Thoracic aorta (tissue), 2 donors: ENCODE measurements at regions not wholly inside any gene's neighbourhood (a gene's known extent, or its start where the extent isn't known, plus 50 kb on each side); places are given as distances from the start of the nearest gene placed in this dataset.

Source experiments
- ATAC-seq: fragments of 150-250 bp; one replicate; pipeline ENCODE4 v1.8.0; 2017; ENCODE audit warnings: low read depth; ENCODE audit not compliant: insufficient number of reproducible peaks, low FRiP score
- DNase-seq: peaks from one replicate; pipeline ENCODE4 v3.0.0-alpha.2; 2020; ENCODE audit warnings: low spot score
- H3K27ac ChIP-seq, 2 donors: fragments of 200-600 bp; sonication (generic); 1 replicate in 1 of 2; 2 replicates in 1 of 2; pipeline ENCODE4 v1.5.1; 2016; ENCODE audit warnings: mild to moderate bottlenecking in 2 of 2, moderate library complexity in 2 of 2
- H3K27me3 ChIP-seq: fragments of 200-600 bp; sonication (generic); replicated peaks from 2 replicates; pipeline ENCODE4 v1.6.0; 2016; ENCODE audit warnings: mild to moderate bottlenecking; ENCODE audit not compliant: insufficient read depth
- H3K36me3 ChIP-seq: fragments of 200-600 bp; sonication (generic); one replicate; pipeline ENCODE4 v1.5.1; 2016
- H3K4me1 ChIP-seq, 2 donors: fragments of 200-600 bp; sonication (generic); 1 replicate in 1 of 2; 2 replicates in 1 of 2; pipeline versions ENCODE4 v1.5.1 to v1.6.0; 2016; ENCODE audit warnings: low read depth in 2 of 2, mild to moderate bottlenecking in 1 of 2; ENCODE audit not compliant: control insufficient read depth in 1 of 2
- H3K4me3 ChIP-seq: fragments of 200-600 bp; sonication (generic); 2 replicates; pipeline ENCODE4 v1.5.1; 2016; ENCODE audit warnings: mild to moderate bottlenecking
- H3K9me3 ChIP-seq: fragments of 200-600 bp; sonication (generic); 2 replicates; pipeline ENCODE4 v1.5.1; 2016
- CTCF ChIP-seq: fragments of 200-600 bp; sonication (generic); IDR thresholded peaks from one replicate; pipeline ENCODE4 v1.5.1; 2019; ENCODE audit warnings: antibody characterized with exemption

- ATAC-seq: no peak
- TF ChIP-seq CTCF: no peak
- H3K4me1 ChIP-seq: peaks cover 0 to 5% of the 10 kb centered on the region in 2 donors
- no peak overlapping the region for H3K27ac ChIP-seq
- H3K36me3 ChIP-seq: no peaks in the 10 kb centered on the region
- no peaks in the 10 kb centered on the region for H3K9me3 ChIP-seq
- H3K27me3 ChIP-seq: no peaks in the 10 kb centered on the region
- no peak overlapping the region for H3K4me3 ChIP-seq
- DNase-seq: no peak
Measured at GRCh38 chr13:33999811-34000605, 182.1 kb downstream of the RFC3 start.

- H3K27ac ChIP-seq: no peak overlapping the region
- H3K36me3 ChIP-seq: no peaks in the 10 kb centered on the region
- no peaks in the 10 kb centered on the region for H3K9me3 ChIP-seq
- peaks cover 0 to 5% of the 10 kb centered on the region in 2 donors for H3K4me1 ChIP-seq
- no peak for DNase-seq
- no peak for TF ChIP-seq CTCF
- no peak overlapping the region for H3K4me3 ChIP-seq
- ATAC-seq: no peak
- no peaks in the 10 kb centered on the region for H3K27me3 ChIP-seq
Measured at GRCh38 chr13:34000955-34001354, 183.0 kb downstream of the RFC3 start.

- no peaks in the 10 kb centered on the region for H3K9me3 ChIP-seq
- H3K36me3 ChIP-seq: no peaks in the 10 kb centered on the region
- ATAC-seq (no peak), DNase-seq (no peak)
- peaks cover 0 to 5% of the 10 kb centered on the region in 2 donors for H3K4me1 ChIP-seq
- H3K4me3 ChIP-seq: no peak overlapping the region
- H3K27me3 ChIP-seq: no peaks in the 10 kb centered on the region
- no peak overlapping the region for H3K27ac ChIP-seq
- TF ChIP-seq CTCF: no peak
Measured at GRCh38 chr13:34001389-34001788, 183.4 kb downstream of the RFC3 start.

- Histone ChIP-seq H3K4me1 (peaks cover 0 to 5% of the 10 kb centered on the region in 2 donors), H3K9me3 (no peaks in the 10 kb centered on the region), H3K27me3 (no peaks in the 10 kb centered on the region), H3K36me3 (no peaks in the 10 kb centered on the region), H3K27ac (no peak overlapping the region), H3K4me3 (no peak overlapping the region)
- no peak for TF ChIP-seq CTCF
- DNase-seq (no peak), ATAC-seq (no peak)
Measured at GRCh38 chr13:34002141-34002540, 184.2 kb downstream of the RFC3 start.

- Histone ChIP-seq H3K27me3 (no peaks in the 10 kb centered on the region), H3K9me3 (no peaks in the 10 kb centered on the region), H3K4me1 (peaks cover 0 to 5% of the 10 kb centered on the region in 2 donors), H3K36me3 (no peaks in the 10 kb centered on the region), H3K4me3 (no peak overlapping the region), H3K27ac (no peak overlapping the region)
- no peak for TF ChIP-seq CTCF
- DNase-seq (no peak), ATAC-seq (no peak)
Measured at GRCh38 chr13:34002924-34003323, 185.0 kb downstream of the RFC3 start.
